ENCODE measurements at regions not wholly inside any gene's neighbourhood (a gene's known extent, or its start where the extent isn't known, plus 50 kb on each side); places are given as distances from the start of the nearest gene placed in this dataset.

DNA sequence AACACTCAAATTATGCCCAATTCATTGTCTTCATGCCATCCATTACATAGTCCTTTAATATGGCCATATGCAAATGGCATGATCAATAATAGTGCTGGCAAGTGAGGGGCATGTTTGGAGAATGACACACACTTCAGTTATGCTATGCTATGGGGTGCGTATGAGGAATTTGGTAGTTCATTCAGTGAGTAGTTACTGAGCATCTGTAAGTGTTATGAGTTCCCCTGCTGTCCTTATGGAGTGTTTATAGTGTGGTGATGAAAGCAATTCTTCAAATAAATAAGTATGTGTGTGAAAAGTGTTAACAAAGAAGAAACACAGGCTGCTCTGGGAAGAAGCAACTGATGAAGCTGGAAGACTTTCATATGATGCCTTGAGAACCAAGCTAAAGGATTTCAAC lies 383.7 kb upstream of the SLC14A2 start:
- H3K4me1 ChIP-seq (ENCODE audit: insufficient read depth, low read length): no peaks in the 10 kb centered on the region
- H3K27me3 ChIP-seq (ENCODE audit: insufficient read depth, low read length): no peaks in the 10 kb centered on the region
- no peak overlapping the region for H3K9ac ChIP-seq (ENCODE audit: low read depth, low read length)
- no peak overlapping the region for H3K27ac ChIP-seq (ENCODE audit: low read depth, low read length)
- H3K36me3 ChIP-seq (ENCODE audit: insufficient read depth, low read length): no peaks in the 10 kb centered on the region
- WGBS: 90% methylated on average over 1 of the region's 1 CpG
- H3K9me3 ChIP-seq (ENCODE audit: insufficient read depth, low read depth, low read length): no peaks in the 10 kb centered on the region; the same call in 1 of the 2 replicates
- H3K4me3 ChIP-seq (ENCODE audit: low read length): no peak overlapping the region

DNA sequence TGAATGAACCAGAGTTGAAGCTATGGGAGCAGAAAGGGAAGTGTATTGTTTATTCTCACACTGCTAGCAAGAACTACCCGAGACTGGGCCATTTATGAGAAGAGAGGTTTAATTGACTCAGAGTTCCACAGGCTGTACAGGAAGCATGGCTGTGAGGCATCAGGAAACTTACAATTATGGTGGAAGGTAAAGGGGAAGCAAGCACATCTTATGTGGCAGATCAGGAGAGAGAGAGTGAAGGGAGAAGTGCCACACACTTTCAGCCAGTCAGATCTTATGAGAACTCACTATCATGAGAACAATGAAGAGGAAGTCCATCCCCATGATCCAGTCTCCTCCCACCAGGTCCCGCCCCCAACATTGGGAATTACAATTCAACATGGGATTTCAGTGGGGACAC lies 383.2 kb upstream of the SLC14A2 start:
- no peak overlapping the region for H3K9ac ChIP-seq (ENCODE audit: low read depth, low read length)
- no peaks in the 10 kb centered on the region for H3K4me1 ChIP-seq (ENCODE audit: insufficient read depth, low read length)
- no peaks in the 10 kb centered on the region; the same call in 1 of the 2 replicates for H3K9me3 ChIP-seq (ENCODE audit: insufficient read depth, low read depth, low read length)
- H3K36me3 ChIP-seq (ENCODE audit: insufficient read depth, low read length): no peaks in the 10 kb centered on the region
- H3K27me3 ChIP-seq (ENCODE audit: insufficient read depth, low read length): no peaks in the 10 kb centered on the region
- H3K4me3 ChIP-seq (ENCODE audit: low read length): no peak overlapping the region
- H3K27ac ChIP-seq (ENCODE audit: low read depth, low read length): no peak overlapping the region
- 100% methylated on average over 2 of the region's 2 CpGs for WGBS

DNA sequence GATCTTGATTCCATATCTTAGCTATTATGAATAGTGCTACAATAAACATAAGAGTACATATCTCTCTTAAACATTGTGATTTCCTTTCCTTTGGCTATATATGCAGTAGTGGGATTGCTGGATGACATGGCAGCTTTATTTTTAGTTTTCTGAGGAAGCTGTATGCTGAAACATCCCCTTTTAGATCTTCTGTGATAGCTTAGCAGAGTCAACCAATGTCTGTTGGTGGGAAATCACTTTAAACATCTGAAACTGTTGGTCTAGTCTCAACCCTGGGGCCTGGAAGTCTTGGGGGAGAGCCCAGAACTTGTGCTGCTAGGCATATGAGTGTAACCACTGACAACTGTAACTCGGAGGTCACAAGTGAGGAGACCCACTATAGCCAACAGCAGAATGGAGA lies 378.6 kb upstream of the SLC14A2 start:
- Histone ChIP-seq H3K4me1 (ENCODE audit: insufficient read depth, low read length) (no peaks in the 10 kb centered on the region), H3K27ac (ENCODE audit: low read depth, low read length) (no peak overlapping the region), H3K9ac (ENCODE audit: low read depth, low read length) (no peak overlapping the region), H3K9me3 (ENCODE audit: insufficient read depth, low read depth, low read length) (no peaks in the 10 kb centered on the region), H3K36me3 (ENCODE audit: insufficient read depth, low read length) (no peaks in the 10 kb centered on the region), H3K27me3 (ENCODE audit: insufficient read depth, low read length) (no peaks in the 10 kb centered on the region), H3K4me3 (ENCODE audit: low read length) (no peak overlapping the region)
- 100% methylated on average over 1 of the region's 1 CpG for WGBS

DNA sequence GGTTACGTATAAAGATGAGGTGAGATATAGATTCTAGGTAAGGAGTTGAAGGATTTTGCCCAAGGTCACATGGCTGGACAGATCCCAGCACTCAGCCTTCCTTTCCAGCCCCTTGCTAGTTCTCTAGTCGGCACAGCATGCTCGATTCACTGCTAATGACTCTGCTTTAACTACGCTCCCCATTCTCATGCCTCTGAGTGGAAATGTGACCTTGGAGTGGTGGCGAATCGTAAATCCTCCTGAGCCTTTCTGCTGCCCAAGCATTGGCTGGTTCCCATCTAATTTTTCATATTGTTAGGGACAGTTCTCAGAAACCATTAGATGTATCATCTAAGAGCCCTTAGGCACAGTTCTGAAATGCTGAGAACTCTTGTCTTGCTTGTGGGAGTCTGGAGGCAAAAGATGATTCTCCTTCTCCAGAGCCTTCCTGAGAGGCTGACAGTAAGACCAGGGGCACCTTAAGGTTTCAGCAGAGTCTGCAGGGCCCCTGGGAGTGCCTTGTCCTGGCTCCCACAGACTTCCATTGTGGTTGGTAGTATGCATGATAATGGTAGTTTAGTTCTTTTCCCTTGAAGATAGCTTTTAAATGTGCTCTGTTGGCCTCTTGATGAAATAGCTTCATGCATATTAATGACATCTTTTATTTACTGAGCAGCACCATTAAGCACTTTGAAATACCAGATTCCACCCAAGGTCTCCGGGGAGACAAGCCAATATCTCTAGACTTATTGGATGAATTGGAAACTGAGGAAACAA lies 377.8 kb upstream of the SLC14A2 start:
- Histone ChIP-seq H3K36me3 (ENCODE audit: insufficient read depth, low read length) (no peaks in the 10 kb centered on the region), H3K27me3 (ENCODE audit: insufficient read depth, low read length) (no peaks in the 10 kb centered on the region), H3K4me3 (ENCODE audit: low read length) (no peak overlapping the region), H3K27ac (ENCODE audit: low read depth, low read length) (no peak overlapping the region; the same call in 1 of the 2 replicates), H3K9me3 (ENCODE audit: insufficient read depth, low read depth, low read length) (no peaks in the 10 kb centered on the region), H3K9ac (ENCODE audit: low read depth, low read length) (no peak overlapping the region), H3K4me1 (ENCODE audit: insufficient read depth, low read length) (no peaks in the 10 kb centered on the region)
- 86% methylated on average over 7 of the region's 7 CpGs for WGBS

DNA sequence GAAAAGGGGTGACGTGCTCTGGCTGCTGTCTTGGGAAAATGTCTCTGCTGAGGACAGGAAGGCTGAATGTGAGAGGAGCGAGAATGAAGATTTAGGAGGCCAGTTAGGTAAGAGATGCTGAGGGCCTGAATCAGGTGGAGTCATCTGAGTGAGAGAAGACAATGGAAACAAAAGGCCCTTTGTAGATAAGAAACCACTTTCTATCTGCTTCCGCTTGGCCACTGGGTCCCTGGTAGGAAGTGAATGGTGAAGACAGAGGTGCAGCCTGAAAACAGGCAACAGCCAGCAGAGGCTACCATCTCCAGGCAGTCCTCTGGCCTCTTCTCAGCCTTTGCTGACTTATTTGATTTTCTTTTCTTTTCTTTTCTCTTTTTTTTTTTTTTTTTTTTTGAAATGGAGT lies 374.0 kb upstream of the SLC14A2 start:
- H3K9me3 ChIP-seq (ENCODE audit: insufficient read depth, low read depth, low read length): no peaks in the 10 kb centered on the region
- H3K4me3 ChIP-seq (ENCODE audit: low read length): no peak overlapping the region
- H3K4me1 ChIP-seq (ENCODE audit: insufficient read depth, low read length): no peaks in the 10 kb centered on the region
- 92% methylated on average over 3 of the region's 3 CpGs for WGBS
- no peaks in the 10 kb centered on the region for H3K27me3 ChIP-seq (ENCODE audit: insufficient read depth, low read length)
- H3K36me3 ChIP-seq (ENCODE audit: insufficient read depth, low read length): no peaks in the 10 kb centered on the region
- H3K27ac ChIP-seq (ENCODE audit: low read depth, low read length): no peak overlapping the region
- H3K9ac ChIP-seq (ENCODE audit: low read depth, low read length): no peak overlapping the region

DNA sequence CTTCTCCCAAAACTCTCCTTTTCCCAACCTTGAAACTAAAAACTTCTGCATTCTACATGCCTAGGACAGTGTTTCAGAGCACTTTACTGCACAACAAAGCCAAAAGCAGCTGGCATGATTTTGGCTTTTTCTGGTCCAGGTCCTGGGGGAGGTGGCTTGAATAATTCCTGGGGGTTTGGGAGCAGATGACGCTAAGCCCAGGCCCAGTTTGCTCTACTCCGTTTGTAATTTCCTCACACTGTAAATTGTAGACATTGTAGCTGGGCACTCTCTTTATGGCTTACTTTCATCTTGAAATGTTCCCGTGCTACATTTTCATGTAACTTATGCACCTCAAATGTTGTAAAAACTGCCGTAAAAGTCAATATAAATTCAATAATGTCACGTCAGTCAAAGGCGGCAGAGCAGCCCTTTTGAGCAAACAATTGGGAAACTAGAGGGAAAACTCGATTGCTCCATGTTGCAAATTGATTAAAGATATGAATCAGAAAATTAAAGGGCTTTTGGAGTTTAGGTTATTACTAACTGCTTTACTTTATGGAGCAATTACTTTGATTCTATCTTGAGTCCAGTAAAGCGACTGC lies 373.2 kb upstream of the SLC14A2 start:
- H3K36me3 ChIP-seq (ENCODE audit: insufficient read depth, low read length): no peaks in the 10 kb centered on the region
- WGBS: 96% methylated on average over 8 of the region's 8 CpGs
- H3K27ac ChIP-seq (ENCODE audit: low read depth, low read length): no peak overlapping the region
- no peak overlapping the region for H3K4me3 ChIP-seq (ENCODE audit: low read length)
- no peaks in the 10 kb centered on the region for H3K4me1 ChIP-seq (ENCODE audit: insufficient read depth, low read length)
- H3K9ac ChIP-seq (ENCODE audit: low read depth, low read length): no peak overlapping the region
- no peaks in the 10 kb centered on the region for H3K27me3 ChIP-seq (ENCODE audit: insufficient read depth, low read length)
- H3K9me3 ChIP-seq (ENCODE audit: insufficient read depth, low read depth, low read length): no peaks in the 10 kb centered on the region

DNA sequence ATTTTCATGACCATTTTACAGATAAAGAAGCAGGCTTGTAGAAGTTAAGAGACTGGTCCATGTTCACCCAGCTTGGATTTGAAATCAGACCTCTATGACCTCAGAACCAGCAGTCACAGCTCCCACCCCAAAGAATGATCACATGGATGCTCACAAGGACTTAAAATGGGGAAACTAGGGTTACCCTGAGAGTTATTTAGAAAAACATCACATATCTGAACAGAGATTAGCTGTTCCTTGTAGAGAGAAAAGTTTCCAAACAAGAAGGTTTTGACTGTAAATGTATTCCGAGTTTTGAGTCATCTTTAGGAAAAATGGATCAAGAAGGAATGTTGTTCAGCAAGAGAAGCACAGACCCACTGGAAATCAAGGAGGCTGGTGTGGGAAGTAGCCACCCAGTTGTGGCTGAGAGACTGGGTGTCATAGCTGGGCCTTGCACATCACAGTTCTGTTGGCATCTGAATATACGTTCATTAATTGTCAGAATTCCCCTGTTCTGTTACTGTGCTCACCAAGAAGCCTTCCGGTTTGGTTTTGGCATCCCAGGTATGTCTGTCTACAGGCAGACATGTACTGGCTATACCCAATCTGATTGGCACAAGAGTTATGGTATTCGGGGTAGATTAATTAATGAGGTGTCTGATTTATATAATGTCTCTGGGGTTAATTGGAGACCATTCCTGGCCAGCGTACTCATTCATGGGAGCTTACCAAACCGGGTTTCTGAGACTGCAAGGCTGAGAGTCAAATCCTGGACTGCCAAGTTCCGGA lies 371.8 kb upstream of the SLC14A2 start:
- Histone ChIP-seq H3K4me1 (ENCODE audit: insufficient read depth, low read length) (no peaks in the 10 kb centered on the region), H3K4me3 (ENCODE audit: low read length) (no peak overlapping the region), H3K9ac (ENCODE audit: low read depth, low read length) (no peak overlapping the region), H3K27ac (ENCODE audit: low read depth, low read length) (no peak overlapping the region), H3K27me3 (ENCODE audit: insufficient read depth, low read length) (no peaks in the 10 kb centered on the region), H3K36me3 (ENCODE audit: insufficient read depth, low read length) (no peaks in the 10 kb centered on the region), H3K9me3 (ENCODE audit: insufficient read depth, low read depth, low read length) (no peaks in the 10 kb centered on the region)
- WGBS: 96% methylated on average over 7 of the region's 7 CpGs

DNA sequence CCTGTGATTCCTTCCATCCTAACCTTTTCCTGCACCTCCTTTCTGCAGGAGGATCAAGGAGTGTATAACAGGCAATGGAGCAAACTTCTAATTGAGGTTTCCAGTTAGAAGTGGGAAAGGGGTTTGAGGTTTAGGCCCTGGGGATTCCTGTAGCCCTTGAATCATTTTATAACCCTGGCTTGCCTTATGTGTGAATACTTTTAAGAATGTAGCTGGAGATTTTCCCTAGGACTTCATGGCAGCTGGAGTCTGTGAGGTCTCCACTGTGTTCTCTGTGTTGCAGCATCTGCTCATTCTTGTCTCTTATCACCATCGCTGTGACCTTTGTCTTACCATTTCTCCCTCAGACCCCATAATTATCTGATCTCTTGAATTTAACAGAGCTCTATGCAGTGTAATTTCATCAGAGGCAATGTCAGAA lies 370.2 kb upstream of the SLC14A2 start:
- 91% methylated on average over 1 of the region's 1 CpG for WGBS
- H3K9me3 ChIP-seq (ENCODE audit: insufficient read depth, low read depth, low read length): no peaks in the 10 kb centered on the region
- H3K27ac ChIP-seq (ENCODE audit: low read depth, low read length): no peak overlapping the region
- H3K4me1 ChIP-seq (ENCODE audit: insufficient read depth, low read length): no peaks in the 10 kb centered on the region
- no peaks in the 10 kb centered on the region for H3K27me3 ChIP-seq (ENCODE audit: insufficient read depth, low read length)
- no peak overlapping the region for H3K9ac ChIP-seq (ENCODE audit: low read depth, low read length)
- H3K4me3 ChIP-seq (ENCODE audit: low read length): no peak overlapping the region
- H3K36me3 ChIP-seq (ENCODE audit: insufficient read depth, low read length): no peaks in the 10 kb centered on the region

DNA sequence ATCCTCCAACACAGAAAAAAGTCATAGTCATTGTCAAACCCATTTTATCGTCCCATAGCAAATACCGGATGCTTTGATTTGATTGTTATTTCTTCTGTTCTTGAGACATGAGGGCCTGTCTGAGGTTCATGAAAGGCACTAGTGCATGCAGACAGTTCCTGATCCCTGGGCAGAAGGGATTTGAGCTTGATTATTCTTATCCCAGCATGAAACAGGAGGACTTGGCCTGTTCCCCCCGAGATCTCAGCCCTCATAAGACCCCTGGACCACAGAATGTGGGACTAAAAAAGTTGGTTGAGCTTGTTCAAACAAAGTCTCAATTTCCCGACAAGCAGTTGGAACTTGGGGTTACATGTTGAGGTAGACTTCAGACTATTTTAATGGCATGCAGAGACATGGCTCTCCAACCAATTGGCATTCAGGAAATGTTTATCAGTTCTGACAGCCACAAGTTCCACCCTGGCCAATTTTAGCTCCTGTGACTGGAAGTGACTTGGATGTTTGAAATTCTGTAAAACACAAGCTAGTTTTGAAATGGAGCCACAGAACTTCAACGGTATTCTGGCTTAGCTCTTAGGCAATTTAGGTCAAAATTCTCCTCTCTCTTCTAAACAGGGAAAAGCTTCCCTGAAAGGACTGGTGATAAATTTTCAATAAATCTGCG lies 366.9 kb upstream of the SLC14A2 start:
- Histone ChIP-seq H3K4me1 (ENCODE audit: insufficient read depth, low read length) (no peaks in the 10 kb centered on the region), H3K9ac (ENCODE audit: low read depth, low read length) (no peak overlapping the region)

DNA sequence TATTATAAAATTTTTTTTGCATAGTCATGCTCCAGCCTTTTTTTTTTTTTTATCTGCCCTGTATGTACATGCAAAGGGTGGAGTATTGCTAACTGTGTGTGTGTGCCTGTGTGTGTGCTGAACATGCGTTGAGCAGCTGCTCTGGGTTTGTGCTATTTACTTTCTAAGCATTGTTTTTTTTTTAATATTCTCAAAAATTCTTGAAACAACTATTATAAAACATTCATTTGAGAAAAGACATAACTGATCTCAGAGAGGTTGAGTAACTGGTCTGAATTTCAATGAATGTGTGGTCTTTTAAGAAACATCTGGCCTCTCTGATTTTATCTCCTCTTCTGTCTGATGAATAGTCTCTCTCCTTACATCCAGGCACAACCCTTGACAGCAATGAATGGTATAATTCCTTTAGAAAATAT lies 366.0 kb upstream of the SLC14A2 start:
- H3K4me3 ChIP-seq (ENCODE audit: low read length): no peak overlapping the region
- H3K9me3 ChIP-seq (ENCODE audit: insufficient read depth, low read depth, low read length): no peaks in the 10 kb centered on the region
- H3K36me3 ChIP-seq (ENCODE audit: insufficient read depth, low read length): no peaks in the 10 kb centered on the region
- no peaks in the 10 kb centered on the region for H3K4me1 ChIP-seq (ENCODE audit: insufficient read depth, low read length)
- H3K27ac ChIP-seq (ENCODE audit: low read depth, low read length): no peak overlapping the region
- H3K9ac ChIP-seq (ENCODE audit: low read depth, low read length): no peak overlapping the region
- H3K27me3 ChIP-seq (ENCODE audit: insufficient read depth, low read length): no peaks in the 10 kb centered on the region
- WGBS: no CpG with 5 or more reads among the region's 1 CpG

More for the DNA sequence above, 366.9 kb upstream of the SLC14A2 start:
- H3K27ac ChIP-seq (ENCODE audit: low read depth, low read length): no peak overlapping the region
- H3K9me3 ChIP-seq (ENCODE audit: insufficient read depth, low read depth, low read length): no peaks in the 10 kb centered on the region
- H3K4me3 ChIP-seq (ENCODE audit: low read length): no peak overlapping the region
- no peaks in the 10 kb centered on the region for H3K36me3 ChIP-seq (ENCODE audit: insufficient read depth, low read length)
- WGBS: 94% methylated on average over 6 of the region's 6 CpGs
- H3K27me3 ChIP-seq (ENCODE audit: insufficient read depth, low read length): no peaks in the 10 kb centered on the region

DNA sequence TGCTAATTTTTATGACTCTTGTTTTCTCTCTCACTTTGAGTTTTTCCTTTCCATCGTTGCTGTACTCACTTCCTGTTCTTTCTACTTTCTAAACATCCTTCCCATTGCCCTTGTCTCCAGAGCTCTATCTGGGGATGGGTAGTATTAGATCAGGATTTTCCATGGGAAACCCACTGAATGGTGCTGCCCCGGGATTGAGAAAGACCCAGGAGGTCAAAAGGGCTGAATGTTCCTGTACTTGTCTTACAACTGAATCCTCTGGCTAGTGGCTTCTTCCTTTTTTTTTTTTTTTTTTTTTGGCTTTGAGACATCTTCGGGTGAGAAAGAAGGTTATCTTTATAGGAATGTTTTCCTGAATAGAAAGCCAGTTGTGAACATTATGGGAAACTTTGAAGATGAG lies 364.8 kb upstream of the SLC14A2 start:
- Histone ChIP-seq H3K9me3 (ENCODE audit: insufficient read depth, low read depth, low read length) (no peaks in the 10 kb centered on the region), H3K4me3 (ENCODE audit: low read length) (no peak overlapping the region), H3K4me1 (ENCODE audit: insufficient read depth, low read length) (no peaks in the 10 kb centered on the region), H3K27me3 (ENCODE audit: insufficient read depth, low read length) (no peaks in the 10 kb centered on the region), H3K27ac (ENCODE audit: low read depth, low read length) (no peak overlapping the region), H3K36me3 (ENCODE audit: insufficient read depth, low read length) (no peaks in the 10 kb centered on the region), H3K9ac (ENCODE audit: low read depth, low read length) (no peak overlapping the region)
- WGBS: 91% methylated on average over 3 of the region's 3 CpGs
